ENCODE measurements at regions not wholly inside any gene's neighbourhood (a gene's known extent, or its start where the extent isn't known, plus 50 kb on each side); places are given as distances from the start of the nearest gene placed in this dataset.

DNA sequence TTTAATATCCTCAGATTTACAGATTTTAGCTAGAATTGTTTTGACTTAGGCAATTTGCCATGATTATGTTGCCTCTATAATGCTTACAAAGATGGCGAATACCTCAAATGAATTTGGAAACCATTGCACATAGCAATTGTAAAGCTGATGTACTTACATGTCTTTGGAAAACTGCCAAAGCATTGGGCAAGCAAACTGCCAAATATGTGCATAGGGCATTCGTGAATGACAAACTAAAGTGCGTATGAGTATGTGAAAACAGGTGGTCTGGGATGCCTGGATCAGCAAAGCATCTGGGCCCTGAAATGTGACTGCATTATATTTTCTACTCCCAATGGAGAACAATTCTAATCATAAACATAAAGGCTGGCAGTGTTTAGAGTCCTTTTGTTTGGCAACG, 445.3 kb upstream of the ROBO1 start:
- TF ChIP-seq POLR2AphosphoS5 (IDR thresholded peaks at IDR 0.05) (no peak), CTCF (IDR thresholded peaks at IDR 0.05) (no peak), POLR2A (IDR thresholded peaks at IDR 0.05; ENCODE audit: low read depth) (no peak)

All from esophagus muscularis mucosa (tissue), 3 donors.